Glutamatergic neuron (in vitro differentiated cells): ENCODE measurements at regions not wholly inside any gene's neighbourhood (a gene's known extent, or its start where the extent isn't known, plus 50 kb on each side); places are given as distances from the start of the nearest gene placed in this dataset.

Source experiments
- DNase-seq: peaks from one replicate; pipeline ENCODE4 v3.0.0; 2022
- H3K27ac Mint-ChIP-seq: one replicate; pipeline ENCODE4 v1.8.0; 2020; ENCODE audit warnings: mild to moderate bottlenecking, mixed read lengths, inconsistent platforms; ENCODE audit not compliant: unreplicated experiment
- H3K27me3 Mint-ChIP-seq: one replicate; pipeline ENCODE4 v1.8.0; 2020; ENCODE audit warnings: mild to moderate bottlenecking, moderate library complexity, mixed read lengths, inconsistent platforms; ENCODE audit not compliant: unreplicated experiment
- H3K36me3 Mint-ChIP-seq: one replicate; pipeline ENCODE4 v1.8.0; 2020; ENCODE audit warnings: mild to moderate bottlenecking, mixed read lengths, inconsistent platforms; ENCODE audit not compliant: unreplicated experiment
- H3K4me1 Mint-ChIP-seq: one replicate; pipeline ENCODE4 v1.8.0; 2020; ENCODE audit warnings: mild to moderate bottlenecking, low read depth, mixed read lengths, inconsistent platforms; ENCODE audit not compliant: unreplicated experiment
- H3K4me3 Mint-ChIP-seq: one replicate; pipeline ENCODE4 v1.8.0; 2020; ENCODE audit warnings: mild to moderate bottlenecking, mixed read lengths, inconsistent platforms; ENCODE audit not compliant: unreplicated experiment
- H3K9me3 Mint-ChIP-seq: one replicate; pipeline ENCODE4 v1.8.0; 2020; ENCODE audit warnings: mild to moderate bottlenecking, moderate library complexity, mixed read lengths, inconsistent platforms; ENCODE audit not compliant: unreplicated experiment
- CTCF ChIP-seq: fragments of 200-600 bp; sonication (generic); IDR thresholded peaks from one replicate; pipeline ENCODE4 v1.5.0; 2021; ENCODE audit not compliant: partially characterized antibody, unreplicated experiment

DNA sequence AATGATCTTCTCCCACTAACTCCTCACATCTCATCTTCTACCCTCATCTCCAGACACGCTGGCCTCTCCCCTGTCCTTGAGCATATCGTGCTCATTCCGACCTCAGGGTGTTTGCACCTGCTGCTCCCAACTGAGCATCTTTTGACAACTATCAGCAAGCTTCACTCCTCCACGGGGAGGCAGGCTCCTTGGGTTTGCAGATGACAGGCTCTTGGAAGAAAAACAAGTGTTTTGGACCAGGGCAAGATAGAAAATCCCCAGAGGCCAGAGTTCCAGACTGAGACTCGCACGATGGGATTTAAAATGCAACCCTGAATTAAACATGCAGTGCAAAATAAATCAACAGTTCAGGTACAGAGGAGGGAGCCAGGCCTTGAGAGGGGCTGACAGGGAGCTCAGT, 246.7 kb downstream of the PTPRU start:
- Mint-ChIP-seq H3K9me3 (peaks cover 4% of the 10 kb centered on the region), H3K4me3 (no peak overlapping the region), H3K36me3 (no peaks in the 10 kb centered on the region), H3K27ac (no peak overlapping the region), H3K27me3 (peaks cover 2% of the 10 kb centered on the region), H3K4me1 (peaks cover 8% of the 10 kb centered on the region)
- TF ChIP-seq CTCF = no peak
- DNase-seq = no peak

DNA sequence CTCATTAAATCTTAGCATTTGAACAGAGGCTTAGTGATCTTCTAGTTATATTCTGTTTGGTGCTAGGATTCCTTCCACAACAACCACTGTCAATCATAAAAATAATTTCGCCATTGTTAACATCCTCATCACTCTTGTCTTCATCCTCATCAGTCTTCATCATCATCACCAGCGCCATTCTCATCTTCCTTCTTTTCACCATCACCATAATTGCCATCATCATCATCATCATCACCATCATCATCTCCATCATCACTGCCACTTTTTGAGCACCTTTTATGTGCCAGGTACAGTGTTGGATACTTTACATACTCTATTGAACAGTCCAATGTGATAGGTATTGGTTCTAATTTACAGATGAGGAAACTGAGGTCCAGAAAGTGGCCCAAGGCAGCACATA, 245.7 kb downstream of the PTPRU start:
- no peak overlapping the region for H3K27ac Mint-ChIP-seq
- H3K9me3 Mint-ChIP-seq = no peaks in the 10 kb centered on the region
- no peak for TF ChIP-seq CTCF
- H3K4me1 Mint-ChIP-seq = peaks cover 12% of the 10 kb centered on the region
- no peak overlapping the region for H3K4me3 Mint-ChIP-seq
- H3K27me3 Mint-ChIP-seq = no peaks in the 10 kb centered on the region
- no peaks in the 10 kb centered on the region for H3K36me3 Mint-ChIP-seq
- no peak for DNase-seq

DNA sequence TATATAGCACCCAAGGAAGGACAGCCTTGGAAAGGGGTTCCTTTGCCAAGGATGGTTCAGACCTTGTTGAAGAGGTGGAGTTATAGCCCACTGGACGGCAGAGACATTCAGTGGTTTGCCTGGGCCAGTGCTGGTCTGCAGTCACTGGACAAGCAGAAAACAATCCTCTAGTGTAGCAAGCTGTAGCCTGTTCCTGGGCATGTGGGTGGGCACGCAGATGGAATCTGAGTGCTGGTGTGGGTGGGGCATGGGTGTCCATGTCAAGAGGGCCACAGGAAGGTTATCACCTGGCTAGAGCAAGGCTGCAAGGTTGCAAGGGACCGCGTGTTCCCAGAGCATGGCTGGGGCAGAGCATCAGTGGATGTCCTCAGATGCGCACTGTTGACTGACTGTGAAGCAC, 244.7 kb downstream of the PTPRU start:
- Mint-ChIP-seq H3K36me3 (no peaks in the 10 kb centered on the region), H3K9me3 (no peaks in the 10 kb centered on the region), H3K4me3 (no peak overlapping the region), H3K27me3 (no peaks in the 10 kb centered on the region), H3K27ac (no peak overlapping the region), H3K4me1 (peaks cover 12% of the 10 kb centered on the region)
- DNase-seq = no peak
- TF ChIP-seq CTCF = no peak

DNA sequence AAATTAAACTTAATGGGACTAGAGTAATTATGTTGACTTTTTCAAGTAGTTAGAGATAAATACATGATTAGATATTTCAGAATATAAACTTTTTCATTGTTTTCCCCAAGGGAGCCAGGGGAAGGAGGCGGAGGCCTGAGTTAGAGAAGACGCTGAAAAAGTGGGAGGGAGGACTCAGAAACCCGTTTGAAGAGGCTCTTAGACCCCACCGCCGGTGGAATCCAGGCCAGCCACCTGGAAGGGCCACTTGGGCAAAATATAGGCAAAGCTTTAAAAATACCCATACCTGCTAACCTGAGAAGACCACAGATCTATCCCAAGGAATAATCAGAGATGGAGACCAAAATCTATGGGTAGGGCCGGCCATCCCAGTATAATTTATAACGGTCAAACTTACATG, 242.6 kb downstream of the PTPRU start:
- peaks cover 6% of the 10 kb centered on the region for H3K27me3 Mint-ChIP-seq
- no peak for TF ChIP-seq CTCF
- no peaks in the 10 kb centered on the region for H3K9me3 Mint-ChIP-seq
- H3K4me3 Mint-ChIP-seq = peak overlapping the region; percentile 36
- no peak overlapping the region for H3K27ac Mint-ChIP-seq
- no peak for DNase-seq
- H3K4me1 Mint-ChIP-seq = peaks cover 19% of the 10 kb centered on the region
- no peaks in the 10 kb centered on the region for H3K36me3 Mint-ChIP-seq

DNA sequence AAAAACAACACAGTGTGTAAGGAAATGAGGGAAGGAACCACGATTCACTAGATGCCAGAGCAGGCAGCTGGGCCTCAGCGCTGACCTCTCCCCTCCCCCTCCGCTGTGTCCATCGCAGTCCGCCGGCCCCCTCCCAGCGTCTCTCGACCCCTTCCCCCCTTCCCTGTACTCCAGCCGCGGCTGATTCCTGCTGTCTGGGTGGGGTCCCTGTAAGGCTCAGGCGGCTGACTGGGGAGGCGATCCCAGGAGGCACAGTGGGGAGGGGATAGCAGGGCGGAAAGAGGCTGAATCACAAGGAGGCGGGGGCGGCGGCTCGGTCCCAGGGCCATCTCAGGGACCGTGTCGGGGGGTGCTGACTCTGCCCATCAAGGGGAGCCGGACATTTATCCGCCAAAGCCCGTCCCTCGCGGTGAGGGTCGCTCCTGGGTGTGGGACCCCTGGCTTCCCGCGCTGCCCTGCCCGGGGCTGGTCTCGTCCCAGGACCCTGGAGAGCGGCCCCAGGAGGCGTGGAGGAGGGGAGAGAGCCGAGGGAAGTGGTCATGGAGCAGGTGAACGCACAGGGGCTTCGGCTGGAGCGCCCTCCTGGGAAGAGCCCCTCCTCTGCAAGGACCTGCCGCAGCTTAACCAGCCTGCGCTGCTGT, 241.9 kb downstream of the PTPRU start:
- Mint-ChIP-seq H3K27ac (peak overlapping the region; percentile 78), H3K4me3 (peak overlapping the region; percentile 77), H3K9me3 (no peaks in the 10 kb centered on the region), H3K27me3 (peaks cover 8% of the 10 kb centered on the region), H3K36me3 (no peaks in the 10 kb centered on the region), H3K4me1 (peaks cover 25% of the 10 kb centered on the region)
- peak; percentile 48 for DNase-seq
- no peak for TF ChIP-seq CTCF
